ENCODE measurements at regions not wholly inside any gene's neighbourhood (a gene's known extent, or its start where the extent isn't known, plus 50 kb on each side); places are given as distances from the start of the nearest gene placed in this dataset.
"Not testable (repeated sequence)": the region's sequence is repeated elsewhere in the genome, so short reads cannot be mapped to it uniquely, and the experiment has no call there.

DNA sequence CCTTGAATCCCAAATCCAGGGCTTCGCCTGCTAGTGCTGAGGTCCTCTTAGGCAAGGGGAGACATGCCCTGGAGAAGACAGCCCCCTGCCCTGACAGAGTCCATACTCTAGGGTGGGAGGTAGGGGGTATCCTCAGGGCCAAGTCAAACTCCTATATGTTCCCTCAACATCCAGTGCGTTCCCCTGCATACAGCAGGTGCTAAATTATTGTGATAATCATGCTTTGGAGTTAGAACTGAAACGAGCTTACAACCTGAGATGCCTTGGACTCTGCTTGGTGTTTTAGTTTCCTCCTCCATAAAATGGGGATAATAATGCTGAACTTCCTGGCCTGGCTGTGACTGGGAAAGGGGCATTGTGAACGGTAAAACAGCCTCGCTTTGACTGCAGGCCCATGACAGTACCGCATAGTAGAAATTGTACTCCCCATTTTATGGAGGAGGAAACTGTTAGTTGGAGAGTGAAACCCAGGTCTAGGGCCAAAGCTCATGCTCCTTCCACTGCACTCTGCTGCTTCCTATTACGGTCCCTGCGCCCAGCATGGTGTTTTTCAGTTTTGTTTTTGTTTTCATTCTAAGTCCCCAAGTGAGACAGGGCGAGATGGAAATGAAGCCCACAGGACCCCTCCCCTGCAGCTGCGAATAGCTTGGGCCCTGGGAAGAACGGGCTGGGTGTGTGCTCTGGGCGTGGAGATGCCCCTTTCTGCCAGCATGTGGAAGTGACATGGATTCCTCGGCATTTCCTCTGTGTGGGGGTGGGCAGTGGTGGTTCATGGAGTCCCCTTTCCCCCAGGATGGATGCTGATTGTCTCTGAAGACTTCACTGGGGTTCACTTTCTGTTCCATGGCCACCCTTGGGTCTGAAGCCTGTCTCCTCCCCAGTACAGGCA lies 162.5 kb downstream of the VEGFA start:
- DNase-seq = no peak

DNA sequence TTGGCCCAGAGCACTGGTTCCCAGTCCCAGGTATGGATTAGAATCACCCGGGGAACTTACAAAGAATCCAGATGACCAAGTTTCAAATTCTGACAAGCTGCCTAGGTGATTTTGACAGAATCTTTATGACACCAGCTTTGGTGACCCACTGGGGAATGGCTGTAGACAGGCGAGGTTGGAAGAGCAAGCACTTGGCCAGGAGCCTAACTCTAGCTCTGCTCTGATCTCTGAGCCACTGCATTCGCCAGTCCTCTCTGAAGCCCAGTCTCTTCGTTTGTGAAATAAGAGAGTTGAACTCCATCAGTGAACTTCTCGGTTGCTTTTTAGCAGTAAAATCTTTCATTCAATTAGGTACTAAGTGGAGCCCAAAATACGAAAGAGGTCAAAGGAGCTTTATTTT lies 161.2 kb downstream of the VEGFA start:
- DNase-seq = no peak

DNA sequence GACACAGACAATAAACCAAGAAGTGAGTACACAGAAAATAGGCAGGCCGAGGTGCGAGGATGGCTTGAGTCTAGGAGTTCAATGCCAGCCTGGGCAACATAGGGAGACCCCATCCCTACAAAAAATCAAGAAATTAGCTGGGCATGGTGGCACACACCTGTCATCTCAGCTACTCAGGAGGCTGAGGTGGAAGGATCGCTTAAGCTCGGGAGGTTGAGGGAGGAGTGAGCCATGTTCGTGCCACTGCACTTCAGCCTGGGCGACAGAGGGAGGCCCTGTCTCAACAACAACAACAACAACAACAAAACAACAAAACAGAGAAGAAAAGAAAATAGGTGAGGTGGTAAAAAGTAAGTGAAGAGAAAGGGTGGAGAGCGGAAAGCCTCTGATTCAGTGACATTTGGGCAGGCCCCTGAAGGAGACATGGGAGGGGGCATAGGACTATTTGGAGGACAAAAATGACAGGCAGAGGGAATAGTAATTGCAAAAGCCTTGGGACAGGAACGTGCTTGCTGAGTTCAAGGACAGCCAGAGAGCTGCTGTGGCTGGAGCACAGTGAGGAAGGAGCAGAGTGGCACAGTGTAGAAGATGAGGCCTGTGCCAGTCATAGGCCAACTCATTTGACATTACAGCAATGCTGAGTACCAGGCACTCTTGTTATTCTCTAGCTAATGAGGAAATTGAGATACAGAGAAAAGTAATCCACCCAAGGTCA lies 160.6 kb downstream of the VEGFA start:
- DNase-seq = no peak

DNA sequence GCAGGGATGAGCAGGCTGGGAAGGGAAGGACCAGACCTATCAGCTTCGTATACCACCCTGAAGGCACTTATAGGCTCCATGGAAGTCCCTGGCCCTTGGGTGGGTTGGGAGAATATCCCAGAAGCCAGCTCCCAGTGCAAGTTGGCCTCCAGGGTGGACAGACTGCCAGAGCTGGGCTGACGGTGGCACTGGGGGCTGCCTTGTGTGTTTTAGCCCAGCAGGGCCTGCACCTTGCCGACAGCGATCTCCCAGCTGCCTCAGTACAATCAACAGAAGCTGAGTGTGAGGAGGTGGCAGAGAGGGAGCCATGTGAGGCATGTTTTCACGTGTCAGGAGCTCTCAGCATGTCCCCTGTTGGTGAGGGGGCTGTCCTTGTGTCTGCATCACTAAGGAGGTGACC lies 159.5 kb downstream of the VEGFA start:
- DNase-seq = no peak

DNA sequence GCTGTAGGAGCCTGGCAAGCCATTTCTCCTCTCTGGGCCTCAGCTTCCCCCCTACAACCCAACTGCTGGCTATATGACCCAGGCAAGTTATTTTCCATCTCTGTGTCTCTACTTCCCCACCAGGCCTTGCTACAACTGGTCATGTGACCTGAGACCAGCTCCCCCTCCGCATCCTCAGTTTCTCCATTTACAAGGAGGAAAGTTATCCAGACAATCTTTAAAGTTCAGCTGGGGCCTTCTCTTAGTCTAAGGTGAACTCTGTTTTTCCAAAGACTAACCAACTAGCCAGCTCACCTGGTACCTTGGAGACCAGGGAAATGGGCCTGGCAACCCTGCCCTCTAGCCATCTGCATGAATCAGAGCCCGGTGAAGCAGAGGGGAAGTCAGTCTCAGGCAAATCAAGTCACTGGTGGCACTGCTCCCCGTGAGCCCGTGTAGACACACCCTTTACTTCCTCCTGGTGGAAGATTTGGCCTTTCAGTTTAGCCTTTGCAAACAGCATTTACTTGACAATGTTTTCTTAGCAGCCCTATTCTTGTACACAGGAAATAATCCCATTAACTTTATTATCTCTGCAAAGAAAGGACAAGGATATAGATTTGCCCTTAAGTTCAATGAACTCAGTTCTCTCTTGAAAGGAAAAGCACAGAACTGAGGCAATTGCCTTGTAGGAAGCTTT lies 157.7 kb downstream of the VEGFA start:
- no peak for DNase-seq

- DNase-seq = no peak
These were observed 156.9 kb downstream of the VEGFA start for GRCh38 chr6:43926634-43927531.

DNA sequence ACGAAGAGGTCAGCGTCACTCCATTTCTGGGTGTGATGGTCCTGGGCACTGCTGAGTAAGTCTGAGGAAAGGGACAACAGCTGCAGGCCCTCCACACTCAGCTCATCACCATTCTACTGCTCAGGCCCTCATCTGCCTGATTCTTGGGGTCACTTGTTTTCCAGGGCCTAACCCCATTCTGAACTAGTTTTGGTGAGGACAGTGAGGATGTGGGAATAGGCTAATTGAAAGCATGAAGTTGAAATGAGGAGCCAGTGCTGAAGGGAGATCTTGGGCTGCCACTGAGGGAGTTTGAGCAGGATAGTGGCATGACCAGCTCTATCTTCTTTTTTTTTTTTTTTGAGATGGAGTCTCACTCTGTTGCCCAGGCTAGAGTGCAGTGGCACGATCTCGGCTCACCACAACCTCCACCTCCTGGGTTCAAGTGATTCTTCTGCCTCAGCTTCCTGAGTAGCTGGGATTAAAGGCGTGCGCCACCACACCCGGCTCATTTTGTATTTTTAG lies 155.7 kb downstream of the VEGFA start:
- DNase-seq = not testable (repeated sequence)

DNA sequence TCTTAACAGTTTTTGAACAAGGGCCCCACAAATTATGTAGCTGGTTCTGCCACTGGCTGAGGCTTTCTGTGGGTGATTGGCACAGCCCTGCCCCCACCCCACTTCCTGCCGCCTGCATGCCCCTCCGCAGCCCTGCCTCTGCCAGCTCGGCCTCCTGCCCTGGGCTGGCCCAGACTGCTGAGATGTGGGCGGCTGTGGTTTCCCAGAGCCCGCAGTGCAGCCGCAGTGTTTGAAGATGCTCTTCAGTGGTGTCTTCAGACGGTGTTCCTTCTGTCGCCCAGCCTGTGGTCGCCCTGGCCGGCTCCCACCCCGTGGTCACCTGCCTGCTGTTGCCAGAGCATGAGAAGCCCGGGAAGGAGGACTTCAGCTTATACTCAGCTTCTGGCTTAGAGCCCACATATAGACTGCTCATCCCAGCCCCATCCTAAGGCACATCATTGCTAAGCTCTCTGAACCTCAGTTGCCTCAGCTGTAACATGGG lies 154.3 kb downstream of the VEGFA start:
- DNase-seq = peak; percentile 56

- no peak for DNase-seq
These were observed 153.6 kb downstream of the VEGFA start for GRCh38 chr6:43923376-43924221.

GRCh38 chr6:43922426-43923375 lies 152.7 kb downstream of the VEGFA start:
- no peak for DNase-seq

DNA sequence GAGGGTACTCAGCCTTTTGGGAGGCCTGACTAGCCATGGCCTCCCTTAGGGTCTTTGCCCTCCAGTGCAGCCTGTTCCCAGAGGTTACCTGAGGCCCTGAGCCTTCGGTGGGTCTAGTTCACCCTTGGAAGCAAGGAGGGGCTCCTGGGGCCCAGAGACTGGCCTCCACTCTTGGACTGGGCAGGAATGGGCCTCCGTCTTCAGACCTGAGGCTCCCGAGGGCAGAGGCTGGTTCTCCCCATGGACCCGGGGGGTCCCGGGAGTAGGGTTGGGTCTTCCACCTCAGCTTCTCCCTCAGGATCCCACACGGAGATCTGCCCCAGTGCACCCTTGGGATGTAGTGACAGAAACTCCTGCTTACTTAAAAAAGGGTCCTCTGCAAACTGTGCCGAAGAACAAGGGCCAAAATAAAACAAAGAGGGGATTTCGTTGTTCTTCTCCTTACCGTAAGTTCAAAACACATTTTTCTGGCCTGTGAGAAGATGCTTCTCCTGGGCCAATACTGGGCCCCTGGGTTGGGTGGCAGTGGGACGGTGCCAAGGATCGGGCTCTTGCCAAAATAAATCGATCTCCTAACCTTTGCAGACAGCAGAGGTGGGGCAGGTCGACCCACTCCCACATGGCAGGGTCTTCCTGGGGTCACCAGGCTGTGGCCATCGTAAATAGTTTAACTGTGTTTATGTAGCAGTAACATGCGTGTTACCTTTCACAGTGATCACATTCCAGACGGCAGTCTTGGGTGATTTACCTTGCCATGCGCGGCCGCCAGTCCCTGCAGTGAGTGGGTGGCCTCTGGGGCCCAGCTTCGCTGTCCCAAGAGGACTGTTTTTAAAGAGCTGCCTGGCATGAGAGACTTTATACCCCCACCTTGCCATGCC lies 151.8 kb downstream of the VEGFA start:
- no peak for DNase-seq

GRCh38 chr6:43921039-43921438 lies 151.0 kb downstream of the VEGFA start:
- no peak for DNase-seq

DNA sequence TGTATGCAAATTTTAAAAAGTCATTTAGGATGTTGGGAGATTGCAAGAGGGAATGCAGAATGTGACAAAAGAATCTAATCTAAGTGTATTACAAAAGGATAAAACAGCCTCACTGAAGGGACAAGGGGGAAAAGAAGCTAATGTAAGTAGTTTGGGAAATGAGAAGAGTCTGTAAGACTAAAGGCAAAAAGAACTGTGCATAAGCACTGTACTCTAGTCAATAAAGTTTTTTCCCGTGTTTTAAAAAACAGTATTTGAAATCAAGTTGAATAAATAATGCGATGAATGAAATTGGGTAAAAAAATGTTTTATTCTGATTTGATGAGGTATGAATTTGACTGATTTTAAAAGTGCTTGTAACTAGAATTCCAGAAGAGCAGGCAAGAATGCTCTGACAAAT lies 149.8 kb downstream of the VEGFA start:
- DNase-seq = no peak

DNA sequence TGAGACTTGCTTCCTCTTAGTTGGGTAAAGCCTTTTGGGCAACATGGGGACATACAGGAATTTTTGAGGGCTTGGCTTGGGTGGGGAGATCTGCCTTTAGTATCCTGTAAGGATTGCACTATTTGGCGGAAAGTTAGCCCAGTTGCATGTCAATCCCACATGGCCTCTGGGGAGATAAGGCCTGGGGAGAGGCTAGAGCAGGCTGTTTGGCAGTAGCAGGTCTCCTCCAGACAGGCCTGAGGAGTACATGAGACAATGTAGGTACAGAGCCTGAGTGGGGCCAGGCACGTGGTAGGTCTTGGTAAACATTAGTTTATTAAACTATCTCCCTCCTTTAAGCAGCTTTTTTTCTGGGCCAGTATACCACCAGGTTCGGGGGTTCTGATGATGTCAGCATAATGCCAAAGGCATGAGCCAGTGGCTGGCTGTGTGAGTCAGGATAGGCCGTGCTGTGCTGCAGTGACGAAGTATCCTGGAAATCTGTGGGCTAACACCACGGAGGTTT lies 147.9 kb downstream of the VEGFA start:
- DNase-seq = no peak

DNA sequence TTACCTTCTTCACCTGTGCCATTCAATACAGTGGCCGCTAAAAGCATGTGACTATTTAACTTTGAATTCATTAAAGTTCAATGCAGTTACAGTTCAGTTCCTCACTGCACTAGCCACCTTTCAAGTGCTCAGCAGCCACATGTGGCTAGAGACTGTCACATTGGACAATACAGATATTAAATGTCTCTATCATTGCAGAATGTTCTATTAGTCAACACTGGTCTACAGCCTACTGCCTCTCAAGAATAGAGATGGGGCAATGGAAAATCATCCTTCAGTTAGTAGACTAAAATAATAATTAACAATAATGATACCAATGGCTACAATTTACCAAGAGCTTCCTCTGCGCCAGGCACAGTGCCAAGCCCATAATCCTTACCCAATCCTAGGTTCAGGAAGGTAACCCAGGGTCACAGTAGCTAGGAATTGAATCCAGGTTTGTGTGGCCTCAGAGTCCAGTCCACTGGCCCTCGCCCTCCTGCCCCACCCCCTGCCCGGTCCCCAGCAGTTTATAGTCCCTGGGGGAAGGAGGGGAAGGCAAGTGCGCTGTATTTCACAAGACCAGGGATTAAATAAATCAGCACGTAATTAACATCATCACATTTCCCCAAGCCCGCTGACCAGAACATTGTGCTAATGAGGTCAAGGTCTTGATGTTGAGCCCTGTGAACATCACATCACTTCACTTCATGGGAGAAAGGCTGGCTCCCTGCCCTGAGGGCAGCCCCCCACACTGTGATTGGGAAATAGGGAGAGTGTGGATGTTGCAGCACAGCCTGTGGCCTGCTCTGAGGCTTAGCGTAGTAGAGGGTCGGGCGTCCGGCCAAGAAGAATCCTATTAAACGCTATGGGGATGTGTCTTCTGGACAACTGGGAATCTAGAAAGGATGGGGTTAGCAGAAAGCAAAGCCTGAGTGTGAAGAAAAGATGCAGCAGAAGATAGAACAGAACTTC lies 147.2 kb downstream of the VEGFA start:
- DNase-seq = no peak

- DNase-seq = no peak
These were observed 146.2 kb downstream of the VEGFA start for GRCh38 chr6:43915986-43916923.

All from CD4-positive, alpha-beta T cell treated with Interleukin-21 for 1 hour (primary cell).